ENCODE measurements at regions not wholly inside any gene's neighbourhood (a gene's known extent, or its start where the extent isn't known, plus 50 kb on each side); places are given as distances from the start of the nearest gene placed in this dataset.
A peak's percentile ranks its signal among the peaks of the same experiment; 100 is the strongest.

DNA sequence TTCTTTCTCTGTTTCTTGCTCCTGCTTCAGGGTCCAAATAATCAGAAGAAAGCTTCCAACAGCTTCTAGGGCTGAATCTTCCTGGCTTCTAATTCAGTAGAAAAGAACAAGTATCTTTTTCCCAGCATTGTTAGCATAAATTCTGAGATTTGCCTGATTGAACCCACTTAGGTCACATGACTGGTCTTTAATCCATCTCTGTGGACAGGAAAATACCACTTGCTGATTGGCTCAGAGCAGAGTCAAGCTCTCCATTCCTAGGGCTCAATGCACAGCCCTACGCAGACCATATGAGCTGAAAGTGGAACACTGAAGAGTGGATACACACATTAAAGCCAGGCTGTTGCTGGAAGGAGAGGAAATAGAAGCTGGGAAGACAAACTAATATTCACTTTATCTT is 99.6 kb upstream of the RPL34 start:
- Mint-ChIP-seq H3K27me3 (ENCODE audit: low read depth) (no peaks in the 10 kb centered on the region), H3K4me3 (no peak overlapping the region), H3K36me3 (ENCODE audit: low read depth) (no peaks in the 10 kb centered on the region), H3K9me3 (no peaks in the 10 kb centered on the region), H3K27ac (no peak overlapping the region), H3K4me1 (no peaks in the 10 kb centered on the region)
- TF ChIP-seq, protein P1, sequence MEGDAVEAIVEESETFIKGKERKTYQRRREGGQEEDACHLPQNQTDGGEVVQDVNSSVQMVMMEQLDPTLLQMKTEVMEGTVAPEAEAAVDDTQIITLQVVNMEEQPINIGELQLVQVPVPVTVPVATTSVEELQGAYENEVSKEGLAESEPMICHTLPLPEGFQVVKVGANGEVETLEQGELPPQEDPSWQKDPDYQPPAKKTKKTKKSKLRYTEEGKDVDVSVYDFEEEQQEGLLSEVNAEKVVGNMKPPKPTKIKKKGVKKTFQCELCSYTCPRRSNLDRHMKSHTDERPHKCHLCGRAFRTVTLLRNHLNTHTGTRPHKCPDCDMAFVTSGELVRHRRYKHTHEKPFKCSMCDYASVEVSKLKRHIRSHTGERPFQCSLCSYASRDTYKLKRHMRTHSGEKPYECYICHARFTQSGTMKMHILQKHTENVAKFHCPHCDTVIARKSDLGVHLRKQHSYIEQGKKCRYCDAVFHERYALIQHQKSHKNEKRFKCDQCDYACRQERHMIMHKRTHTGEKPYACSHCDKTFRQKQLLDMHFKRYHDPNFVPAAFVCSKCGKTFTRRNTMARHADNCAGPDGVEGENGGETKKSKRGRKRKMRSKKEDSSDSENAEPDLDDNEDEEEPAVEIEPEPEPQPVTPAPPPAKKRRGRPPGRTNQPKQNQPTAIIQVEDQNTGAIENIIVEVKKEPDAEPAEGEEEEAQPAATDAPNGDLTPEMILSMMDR (IDR thresholded peaks at IDR 0.05; ENCODE audit: unreplicated experiment in 3 of 3) = no peak

DNA sequence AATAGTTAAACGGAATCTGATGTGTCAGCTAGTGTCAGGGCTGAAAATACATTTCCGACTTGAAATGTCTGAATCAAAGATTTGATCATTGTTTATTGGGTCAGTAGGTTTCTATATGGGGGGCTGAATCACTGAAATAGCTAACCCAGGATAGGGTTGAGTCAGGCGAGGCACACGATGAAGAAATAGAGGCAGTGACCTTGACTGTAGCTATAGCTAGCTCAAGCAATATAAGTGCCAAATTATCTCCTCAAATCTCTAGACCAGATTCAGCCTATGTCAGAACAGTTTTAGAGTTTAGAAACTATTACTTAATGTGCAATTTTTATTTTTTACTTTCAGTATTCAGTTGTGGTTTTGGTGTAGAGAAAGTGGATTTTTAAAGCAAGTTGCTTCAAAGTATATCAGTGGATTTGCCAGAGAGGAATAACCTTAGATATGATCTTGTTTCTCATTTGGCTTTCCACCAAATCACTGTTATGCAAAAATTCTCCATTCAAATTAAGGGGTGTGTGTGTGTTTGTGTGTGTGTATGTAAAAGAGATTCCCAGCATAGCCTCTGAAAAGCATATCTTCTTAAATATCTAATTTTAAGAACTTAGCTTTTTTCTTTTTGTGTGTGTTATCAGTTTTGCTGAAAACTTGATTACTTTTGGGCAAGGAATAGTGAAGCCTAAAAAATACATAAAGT is 100.3 kb upstream of the RPL34 start:
- Mint-ChIP-seq H3K9me3 (no peaks in the 10 kb centered on the region), H3K27me3 (ENCODE audit: low read depth) (no peaks in the 10 kb centered on the region), H3K4me3 (no peak overlapping the region), H3K36me3 (ENCODE audit: low read depth) (no peaks in the 10 kb centered on the region), H3K4me1 (no peaks in the 10 kb centered on the region), H3K27ac (peak overlapping the region in 1 of 3 experiments; percentile 18)
- TF ChIP-seq, protein P1 (IDR thresholded peaks at IDR 0.05; ENCODE audit: unreplicated experiment in 3 of 3) = no peak

DNA sequence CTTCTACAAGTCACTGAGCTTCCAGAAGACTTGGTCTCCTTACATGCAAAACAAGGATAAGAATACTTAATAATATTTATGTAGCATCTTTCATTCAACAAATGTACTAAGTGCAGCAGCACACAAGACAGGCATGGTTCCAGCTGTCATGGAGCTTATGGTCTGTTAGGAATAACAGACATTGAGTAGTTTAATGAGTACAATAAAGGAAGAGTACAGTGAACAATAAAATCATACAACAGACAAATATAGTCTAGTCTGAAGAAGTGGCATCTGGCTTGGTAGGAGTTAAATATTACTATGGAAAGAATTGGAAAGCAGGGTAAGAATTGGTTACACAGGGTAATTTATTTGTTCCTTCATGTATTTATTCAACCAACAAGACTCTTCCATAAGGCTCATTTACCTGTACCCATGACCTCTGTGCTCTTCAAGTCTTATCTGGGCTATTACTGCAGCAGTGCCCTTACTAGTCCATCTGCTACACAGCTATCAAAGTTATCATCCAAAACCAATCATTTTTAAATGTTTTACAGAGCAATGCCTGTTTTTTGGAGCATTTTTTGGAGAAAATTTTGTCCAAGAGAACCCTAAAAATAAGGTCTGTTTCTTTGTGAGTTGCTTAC is 101.1 kb upstream of the RPL34 start:
- Mint-ChIP-seq H3K27me3 (ENCODE audit: low read depth) (no peaks in the 10 kb centered on the region), H3K4me1 (no peaks in the 10 kb centered on the region), H3K36me3 (ENCODE audit: low read depth) (no peaks in the 10 kb centered on the region), H3K4me3 (no peak overlapping the region), H3K9me3 (no peaks in the 10 kb centered on the region), H3K27ac (peak overlapping the region in 1 of 3 experiments; percentile 18)
- TF ChIP-seq, protein P1 (IDR thresholded peaks at IDR 0.05; ENCODE audit: unreplicated experiment in 3 of 3) = no peak

DNA sequence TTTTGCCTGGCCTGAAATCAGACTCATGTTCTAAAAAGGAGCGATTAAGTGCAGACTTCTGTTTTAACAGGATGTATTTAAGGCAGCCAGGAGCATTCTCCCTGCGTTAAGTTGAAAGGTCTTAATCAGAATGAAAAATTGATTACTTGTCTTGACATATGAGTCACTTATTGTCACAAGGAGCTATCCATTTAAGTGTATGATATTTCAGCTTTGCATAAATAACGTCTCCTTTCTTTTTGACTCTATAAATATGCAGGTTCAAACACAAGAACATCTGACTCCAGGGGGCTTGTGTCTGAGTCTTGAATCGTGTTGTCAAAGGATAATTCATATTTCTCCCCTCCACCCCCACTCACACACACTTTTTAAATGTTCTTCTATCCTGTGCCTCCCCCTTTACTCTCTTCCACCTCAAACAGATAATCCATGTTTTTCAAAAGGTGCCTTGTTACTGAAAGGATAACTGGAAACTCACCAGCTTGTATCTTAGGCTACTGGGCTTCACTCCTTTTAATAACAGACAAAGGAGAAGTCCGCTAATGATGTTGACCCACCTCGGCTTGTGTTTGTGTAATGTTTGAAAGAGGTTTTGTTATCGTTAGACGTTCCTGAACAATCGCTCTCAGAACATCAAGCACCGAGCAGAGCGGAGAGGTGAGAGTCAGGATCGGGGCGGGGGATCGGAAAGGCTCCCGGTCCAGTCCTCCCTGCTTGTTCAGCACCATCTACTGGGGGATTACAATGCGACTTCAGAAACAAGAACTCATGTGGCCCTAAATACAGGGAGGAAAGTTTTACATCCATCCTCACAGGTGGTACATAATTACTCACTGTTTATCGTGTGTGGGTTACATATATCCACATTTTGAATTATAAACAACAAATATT is 107.5 kb upstream of the RPL34 start:
- no peaks in the 10 kb centered on the region for H3K36me3 Mint-ChIP-seq (ENCODE audit: low read depth)
- H3K4me3 Mint-ChIP-seq = peak overlapping the region; percentile 73 to 75 (median 74)
- H3K9me3 Mint-ChIP-seq = peaks cover 5% of the 10 kb centered on the region
- H3K27ac Mint-ChIP-seq = no peak overlapping the region
- H3K4me1 Mint-ChIP-seq = peaks cover 6% of the 10 kb centered on the region
- peaks cover 13% of the 10 kb centered on the region for H3K27me3 Mint-ChIP-seq (ENCODE audit: low read depth)
- TF ChIP-seq, protein P1 (IDR thresholded peaks at IDR 0.05; ENCODE audit: unreplicated experiment in 3 of 3) = peak; percentile 60 to 69 (median 61)

DNA sequence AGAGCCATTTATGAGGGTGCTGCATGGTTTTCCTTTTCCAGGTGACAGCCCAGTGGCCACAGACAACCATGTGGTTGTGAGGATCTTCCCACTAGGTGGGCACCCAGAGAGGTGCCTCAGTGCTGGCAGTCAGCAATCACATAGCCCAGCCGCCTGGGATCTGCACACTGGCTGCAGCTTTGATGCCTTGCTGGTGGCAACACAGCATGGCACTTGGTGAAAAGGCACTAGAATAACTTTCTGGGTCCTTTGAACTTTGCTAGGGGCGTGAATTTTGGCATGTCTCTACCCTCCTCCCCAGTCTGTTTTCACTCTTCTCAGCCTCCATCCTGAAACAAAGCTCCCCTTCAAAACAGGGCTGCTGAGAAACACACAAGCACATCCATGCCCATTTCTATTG is 108.8 kb upstream of the RPL34 start:
- H3K36me3 Mint-ChIP-seq (ENCODE audit: low read depth) = peaks cover 5% of the 10 kb centered on the region
- H3K27me3 Mint-ChIP-seq (ENCODE audit: low read depth) = peaks cover 17% of the 10 kb centered on the region
- H3K4me1 Mint-ChIP-seq = peaks cover 6% of the 10 kb centered on the region
- no peak overlapping the region for H3K4me3 Mint-ChIP-seq
- H3K27ac Mint-ChIP-seq = no peak overlapping the region
- H3K9me3 Mint-ChIP-seq = peaks cover 17% of the 10 kb centered on the region
- TF ChIP-seq, protein P1 (IDR thresholded peaks at IDR 0.05; ENCODE audit: unreplicated experiment in 3 of 3) = no peak

Data from nephron (organoid).